OCI-M2 (cell line): ENCODE measurements at regions not wholly inside any gene's neighbourhood (a gene's known extent, or its start where the extent isn't known, plus 50 kb on each side); places are given as distances from the start of the nearest gene placed in this dataset.
"Not testable (repeated sequence)": the region's sequence is repeated elsewhere in the genome, so short reads cannot be mapped to it uniquely, and the experiment has no call there.

ENCODE experiments used
- DNase-seq: peaks from one replicate; lab custom pipeline; 2025; ENCODE audit not compliant: unreplicated experiment; lab: John Stamatoyannopoulos, UW

DNA sequence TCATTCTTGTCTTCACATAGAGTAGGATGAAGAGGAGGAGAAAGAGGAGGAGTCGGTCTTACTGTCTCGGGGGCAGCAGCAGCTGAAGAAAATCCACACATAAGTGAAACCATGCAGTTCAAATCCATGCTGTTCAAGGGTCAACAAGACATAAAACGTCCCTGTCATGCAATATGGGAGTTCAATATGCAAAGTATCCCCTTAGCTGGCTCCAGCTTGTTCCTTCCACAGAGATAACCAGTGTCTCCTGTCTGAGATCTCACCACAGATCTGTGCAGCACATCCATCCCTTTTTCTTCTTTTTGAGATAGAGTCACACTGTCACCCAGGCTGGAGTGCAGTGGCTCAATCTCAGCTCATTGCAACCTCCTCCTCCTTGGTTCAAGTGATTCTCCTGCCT is 357.5 kb downstream of the GALC start:
- DNase-seq = no peak

DNA sequence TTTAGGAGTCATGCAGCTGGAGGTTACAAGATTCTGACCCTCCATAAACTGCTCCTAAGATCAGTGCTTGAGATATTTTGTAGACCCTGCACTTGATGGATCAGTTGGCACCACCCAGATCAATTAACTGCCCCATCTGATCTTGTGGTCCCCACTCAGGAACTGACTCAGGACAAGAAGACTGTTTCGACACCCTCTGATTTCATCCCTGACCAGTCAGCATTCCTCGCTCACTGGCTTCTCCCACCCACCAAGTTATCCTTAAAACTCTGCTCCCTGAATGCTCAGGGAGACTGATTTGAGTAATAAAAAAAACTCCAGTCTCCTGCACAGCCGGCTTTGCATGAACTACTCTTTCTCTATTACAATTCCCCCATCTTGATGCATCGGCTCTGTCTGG is 360.2 kb downstream of the GALC start:
- DNase-seq = no peak

DNA sequence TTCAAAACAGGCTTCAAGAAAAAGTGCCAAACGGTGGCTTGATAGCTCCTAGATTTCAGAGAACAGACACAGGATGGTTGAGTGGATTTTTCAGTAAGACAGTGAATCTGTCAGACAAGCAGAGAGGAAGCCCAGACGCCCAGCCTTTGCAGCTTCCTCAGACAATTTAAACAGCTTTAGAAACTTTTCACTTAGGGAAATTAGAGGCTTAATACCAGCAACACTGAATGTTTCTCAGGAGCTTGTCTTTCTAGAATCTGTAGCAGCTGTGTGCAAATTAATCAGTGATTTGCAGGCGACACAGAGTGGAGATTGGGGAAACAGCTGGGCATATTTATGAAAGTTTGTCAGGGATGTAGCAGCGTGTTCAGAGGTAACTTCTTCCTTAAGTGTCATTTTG is 362.1 kb downstream of the GALC start:
- no peak for DNase-seq

- no peak for DNase-seq
Observed at GRCh38 chr14:87629788-87630187, 363.2 kb downstream of the GALC start.

- DNase-seq = no peak
Observed at GRCh38 chr14:87628780-87629179, 364.2 kb downstream of the GALC start.

GRCh38 chr14:87628129-87628528 is 364.9 kb downstream of the GALC start:
- no peak for DNase-seq

DNA sequence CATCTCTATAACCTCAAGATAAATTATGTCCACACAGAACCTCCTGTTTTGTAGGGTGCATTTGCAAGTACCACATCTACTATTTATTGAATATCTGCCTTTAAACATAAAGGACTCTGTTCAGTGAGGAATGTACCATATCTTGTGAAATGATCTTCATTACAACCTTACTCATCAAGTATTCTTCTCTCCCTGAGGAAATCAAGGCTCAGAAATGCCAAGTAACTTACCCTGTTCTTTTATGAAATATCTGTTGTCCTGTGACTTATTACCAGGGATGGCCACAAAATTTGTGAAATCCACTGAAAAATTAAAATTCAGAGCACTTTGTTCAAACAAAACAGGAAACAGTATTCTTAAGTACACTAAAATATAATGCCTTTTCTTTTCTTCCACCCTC is 366.7 kb downstream of the GALC start:
- no peak for DNase-seq

GRCh38 chr14:87623616-87624015 is 369.4 kb downstream of the GALC start:
- no peak for DNase-seq

DNA sequence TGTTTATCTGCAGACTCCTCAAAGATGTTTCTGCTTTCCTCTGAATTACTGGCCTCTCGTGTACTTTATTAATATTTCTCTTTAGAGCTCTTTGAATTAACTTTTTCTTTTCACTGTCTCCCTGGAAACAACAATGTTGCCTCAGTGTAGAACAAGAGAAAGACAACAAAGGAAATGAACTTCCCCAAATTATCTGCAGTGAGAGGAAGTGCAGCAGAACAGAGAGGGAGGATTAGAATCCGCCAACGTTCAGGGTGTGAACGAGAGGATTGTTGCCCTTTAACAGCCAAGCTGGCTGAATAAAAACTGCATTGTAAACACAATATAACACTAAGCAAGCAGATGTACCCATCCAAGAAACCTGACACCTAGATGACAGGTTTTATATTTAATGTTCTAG is 375.9 kb downstream of the GALC start:
- no peak for DNase-seq

- peak; percentile 2 for DNase-seq
Observed at GRCh38 chr14:87615822-87616679, 376.9 kb downstream of the GALC start.

- DNase-seq = no peak
Observed at GRCh38 chr14:87615047-87615446, 377.9 kb downstream of the GALC start.

DNA sequence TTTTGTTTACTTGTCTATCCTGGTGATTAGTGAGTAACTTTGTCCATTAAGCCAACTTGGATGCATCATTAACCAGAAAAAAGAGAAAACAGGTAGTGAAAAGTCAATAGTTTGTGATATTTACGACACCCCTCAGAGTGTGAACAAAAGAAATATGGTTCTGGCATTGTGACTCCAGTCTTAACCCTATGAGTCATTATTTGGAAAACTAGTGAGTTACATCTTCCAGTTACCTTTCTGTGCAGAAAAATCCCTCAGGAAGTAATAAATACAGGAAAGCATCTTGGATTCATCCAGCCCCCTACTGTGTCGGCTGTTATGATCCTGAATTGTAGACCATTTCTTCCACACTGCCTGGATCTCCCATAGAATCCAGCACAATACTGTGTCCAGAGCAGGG is 379.1 kb downstream of the GALC start:
- DNase-seq = no peak

DNA sequence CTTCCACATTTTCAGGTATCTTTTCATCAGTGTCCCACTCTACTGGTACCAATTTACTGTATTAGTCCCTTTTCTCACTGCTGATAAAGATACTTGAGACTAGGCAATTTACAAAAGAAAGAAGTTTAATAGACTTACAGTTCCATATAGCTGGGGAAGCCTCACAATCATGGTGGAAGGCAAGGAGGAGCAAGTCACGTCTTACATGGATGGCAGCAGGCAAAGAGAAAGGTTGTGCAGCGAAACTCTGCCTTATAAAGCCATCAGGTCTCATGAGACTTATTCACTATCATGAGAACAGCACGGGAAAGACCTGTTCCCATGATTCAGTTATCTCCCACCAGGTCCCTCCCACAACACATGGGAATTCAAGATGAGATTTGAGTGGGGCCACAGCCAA is 385.9 kb downstream of the GALC start:
- DNase-seq = not testable (repeated sequence)

GRCh38 chr14:87601036-87601435 is 391.9 kb downstream of the GALC start:
- no peak for DNase-seq

- DNase-seq = no peak
Observed at GRCh38 chr14:87600240-87600639, 392.7 kb downstream of the GALC start.

DNA sequence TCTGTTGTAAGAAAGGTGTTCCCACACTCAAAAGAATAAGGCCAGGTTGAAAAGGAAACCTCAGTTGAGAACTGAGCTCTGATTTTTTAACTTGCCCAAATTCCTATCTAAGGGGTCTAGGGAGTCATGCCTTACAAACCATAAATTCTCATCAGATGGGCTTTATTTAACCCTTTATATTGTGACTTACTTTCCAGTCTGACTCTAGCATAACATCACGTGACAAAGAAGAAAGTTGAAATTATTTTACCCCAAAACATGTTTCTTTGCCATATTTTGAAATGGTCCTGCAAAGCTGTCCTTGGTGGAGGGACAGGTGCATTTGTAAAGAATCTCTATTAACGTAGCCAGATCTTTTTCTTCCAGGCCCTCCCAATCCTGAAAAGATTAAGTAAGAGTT is 411.7 kb downstream of the GALC start:
- DNase-seq = no peak

GRCh38 chr14:87579036-87579435 is 413.9 kb downstream of the GALC start:
- DNase-seq = no peak

DNA sequence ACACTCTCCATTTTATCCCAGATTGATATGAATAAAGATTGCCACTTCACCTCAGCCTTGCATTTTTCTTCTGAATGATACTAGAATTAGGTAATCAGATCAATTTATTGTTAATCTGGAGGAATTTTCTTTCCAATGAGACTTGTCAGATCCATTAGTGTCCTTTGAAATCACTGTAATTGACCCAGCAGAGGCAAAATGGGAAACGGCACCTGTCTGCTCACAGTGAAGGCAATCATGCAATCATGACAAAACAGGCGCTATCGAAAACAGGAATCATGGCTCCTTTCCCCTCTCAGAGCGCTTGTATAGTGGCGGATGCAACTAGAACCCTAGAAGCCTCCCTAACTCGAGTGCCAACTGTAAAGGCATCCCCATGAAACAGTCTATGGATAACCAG is 417.6 kb downstream of the GALC start:
- no peak for DNase-seq

GRCh38 chr14:87573591-87573990 is 419.4 kb downstream of the GALC start:
- DNase-seq = no peak

GRCh38 chr14:87567618-87568295 is 425.2 kb downstream of the GALC start:
- DNase-seq = no peak

DNA sequence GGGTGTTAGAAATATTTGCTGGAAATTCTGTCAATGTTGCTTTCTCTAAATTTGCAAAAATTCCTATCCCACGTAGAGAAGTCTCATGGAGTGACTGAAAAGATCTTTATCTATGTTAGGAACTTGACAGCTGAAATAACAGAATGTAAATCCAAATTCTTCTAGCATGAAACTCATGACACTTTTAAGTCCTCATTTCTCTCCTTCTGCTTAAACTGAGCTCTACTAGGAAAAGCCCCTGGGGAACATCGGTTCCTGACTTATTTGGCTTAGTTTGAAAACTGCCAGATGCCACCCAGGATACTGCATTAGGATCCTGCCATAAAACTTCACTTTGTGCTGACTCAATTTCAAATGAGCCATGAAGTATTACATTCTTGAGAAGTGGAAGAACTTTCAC is 426.0 kb downstream of the GALC start:
- no peak for DNase-seq

DNA sequence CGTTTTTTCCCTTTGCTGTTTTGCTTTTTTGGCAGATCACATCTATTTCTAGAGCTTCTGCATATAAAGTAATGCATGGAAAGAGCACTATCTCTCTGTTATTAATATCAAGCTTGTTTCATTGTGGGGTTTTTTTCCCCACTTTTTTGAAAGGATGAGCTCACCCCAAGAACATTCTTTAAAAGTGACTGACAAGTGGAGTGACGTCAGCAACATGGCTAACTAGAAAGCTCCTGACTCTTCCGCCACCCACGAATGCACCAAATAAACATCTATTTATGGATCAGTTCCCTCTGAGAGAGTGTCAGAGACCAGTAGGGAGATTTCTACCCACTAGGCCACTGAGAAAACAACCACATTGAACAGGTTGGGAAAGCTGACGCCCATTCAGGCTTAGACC is 445.4 kb downstream of the GALC start:
- DNase-seq = no peak

DNA sequence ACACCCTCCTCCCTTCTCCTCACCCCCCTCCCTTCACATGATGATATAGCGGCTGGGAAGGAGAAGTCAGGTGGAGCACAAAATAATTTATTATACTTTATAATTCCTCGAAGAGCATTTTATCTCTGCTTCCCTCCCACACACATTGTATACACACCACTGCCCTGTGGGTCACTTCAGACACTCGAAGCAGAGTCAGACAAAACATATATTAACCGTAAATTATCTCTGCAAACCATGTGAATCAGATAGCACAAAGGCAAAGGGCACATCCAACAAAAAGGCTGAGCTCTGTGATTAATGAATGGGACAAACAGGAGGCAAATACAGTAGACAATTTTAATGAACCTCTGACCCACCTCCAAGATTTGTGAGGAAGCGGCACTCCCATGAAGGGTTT is 450.7 kb downstream of the GALC start:
- no peak for DNase-seq
